ENCODE measurements at regions not wholly inside any gene's neighbourhood (a gene's known extent, or its start where the extent isn't known, plus 50 kb on each side); places are given as distances from the start of the nearest gene placed in this dataset.

DNA sequence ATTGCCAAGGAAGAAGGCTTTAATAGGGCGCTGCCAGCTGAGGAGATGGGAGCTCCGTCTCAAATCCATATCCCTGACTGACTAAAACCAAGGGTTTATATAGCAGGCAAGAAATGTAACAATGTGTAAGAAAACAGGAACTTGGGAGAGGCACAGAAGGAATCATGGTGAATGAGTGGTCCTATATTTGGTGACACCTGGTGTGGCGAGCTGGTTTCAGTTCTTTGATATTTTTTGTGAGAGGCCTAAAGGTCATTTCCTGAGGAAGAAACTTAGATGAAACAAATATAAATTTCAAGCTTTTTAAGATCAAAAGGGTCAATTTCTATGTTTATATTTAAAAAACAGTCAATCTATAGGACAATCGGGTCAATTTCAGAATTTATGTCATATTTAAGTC is 826.3 kb downstream of the SLITRK6 start:
- TF ChIP-seq, protein P1, sequence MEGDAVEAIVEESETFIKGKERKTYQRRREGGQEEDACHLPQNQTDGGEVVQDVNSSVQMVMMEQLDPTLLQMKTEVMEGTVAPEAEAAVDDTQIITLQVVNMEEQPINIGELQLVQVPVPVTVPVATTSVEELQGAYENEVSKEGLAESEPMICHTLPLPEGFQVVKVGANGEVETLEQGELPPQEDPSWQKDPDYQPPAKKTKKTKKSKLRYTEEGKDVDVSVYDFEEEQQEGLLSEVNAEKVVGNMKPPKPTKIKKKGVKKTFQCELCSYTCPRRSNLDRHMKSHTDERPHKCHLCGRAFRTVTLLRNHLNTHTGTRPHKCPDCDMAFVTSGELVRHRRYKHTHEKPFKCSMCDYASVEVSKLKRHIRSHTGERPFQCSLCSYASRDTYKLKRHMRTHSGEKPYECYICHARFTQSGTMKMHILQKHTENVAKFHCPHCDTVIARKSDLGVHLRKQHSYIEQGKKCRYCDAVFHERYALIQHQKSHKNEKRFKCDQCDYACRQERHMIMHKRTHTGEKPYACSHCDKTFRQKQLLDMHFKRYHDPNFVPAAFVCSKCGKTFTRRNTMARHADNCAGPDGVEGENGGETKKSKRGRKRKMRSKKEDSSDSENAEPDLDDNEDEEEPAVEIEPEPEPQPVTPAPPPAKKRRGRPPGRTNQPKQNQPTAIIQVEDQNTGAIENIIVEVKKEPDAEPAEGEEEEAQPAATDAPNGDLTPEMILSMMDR (conservative IDR thresholded peaks at IDR 0.05): no peak
- TF ChIP-seq EZH2 (IDR thresholded peaks at IDR 0.05; ENCODE audit: low read depth): no peak

Measured in PC-9 (cell line).